B cell (primary cell): ENCODE measurements at regions not wholly inside any gene's neighbourhood (a gene's known extent, or its start where the extent isn't known, plus 50 kb on each side); places are given as distances from the start of the nearest gene placed in this dataset.

Experiments
- ATAC-seq: fragments of 200-7000 bp; cut with Tn5 transposase; one replicate; pipeline ENCODE4 v1.10.0; 2021; ENCODE audit warnings: low read depth, mild to moderate bottlenecking, moderate number of reproducible peaks, moderate library complexity
- CTCF ChIA-PET: fragments of 350-600 bp; sonication (Branson Sonifier 250); formaldehyde crosslinking; loops from one replicate; lab custom pipeline; 2021; ENCODE audit warnings: antibody characterized with exemption, inconsistent platforms; lab: Charles Lee
- POLR2A ChIA-PET: fragments of 350-600 bp; sonication (Branson Sonifier 250); formaldehyde crosslinking; loops from one replicate; lab custom pipeline; 2021; ENCODE audit warnings: antibody characterized with exemption; lab: Charles Lee
- DNase-seq: peaks from one replicate; pipeline ENCODE4 v3.0.0; 2013
- H2AFZ ChIP-seq: 2 replicates; pipeline ENCODE4 v1.6.1; 2012; ENCODE audit warnings: mild to moderate bottlenecking, low read depth, low read length; ENCODE audit not compliant: insufficient read depth, poor library complexity, severe bottlenecking
- H3K27ac ChIP-seq, 2 donors: 1 replicate in 1 of 2; 2 replicates in 1 of 2; pipeline ENCODE4 v1.5.1; 2012 to 2013; ENCODE audit warnings: low read length in 2 of 2, mild to moderate bottlenecking in 2 of 2, moderate library complexity in 1 of 2
- H3K27me3 ChIP-seq, 4 experiments: fragments of 200-600 bp in 1 of 4; sonication (generic) in 1 of 4; replicated peaks in 1 of 4; 1 replicate in 2 of 4; 2 replicates in 2 of 4; pipeline versions ENCODE4 v1.6.1 to v1.7.0; 2013 to 2016; ENCODE audit warnings: low read length in 3 of 4, mild to moderate bottlenecking in 2 of 4, mixed read lengths in 1 of 4, moderate library complexity in 1 of 4; ENCODE audit not compliant: insufficient read depth in 4 of 4, control insufficient read depth in 3 of 4; ENCODE audit errors: control extremely low read depth in 1 of 4
- H3K36me3 ChIP-seq, 2 experiments: replicated peaks in 1 of 2; 1 replicate in 1 of 2; 2 replicates in 1 of 2; pipeline versions ENCODE4 v1.6.1 to v1.7.1; 2013; ENCODE audit warnings: low read length in 1 of 2; ENCODE audit not compliant: insufficient read depth in 2 of 2, control insufficient read depth in 1 of 2; ENCODE audit errors: control extremely low read depth in 1 of 2, extremely low read depth in 1 of 2
- H3K4me1 ChIP-seq, 2 donors: fragments of 200-600 bp in 1 of 2; sonication (generic) in 1 of 2; 1 replicate in 1 of 2; 2 replicates in 1 of 2; pipeline versions ENCODE4 v1.5.1 to v1.6.1; 2013 to 2017; ENCODE audit warnings: low read length in 2 of 2; ENCODE audit not compliant: control insufficient read depth in 2 of 2, insufficient read depth in 2 of 2
- H3K4me2 ChIP-seq: replicated peaks from 2 replicates; pipeline ENCODE3; 2012; ENCODE audit warnings: mild to moderate bottlenecking, low read depth, low read length; ENCODE audit not compliant: poor library complexity, severe bottlenecking
- H3K4me3 ChIP-seq, 5 experiments: fragments of 200-600 bp in 1 of 5; sonication (generic) in 1 of 5; 1 replicate in 3 of 5; 2 replicates in 2 of 5; pipeline versions ENCODE4 v1.5.1 to v1.7.0; 2011 to 2016; ENCODE audit warnings: low read length in 4 of 5, mild to moderate bottlenecking in 4 of 5, low read depth in 2 of 5, control low read depth in 1 of 5, moderate library complexity in 1 of 5; ENCODE audit not compliant: insufficient read depth in 1 of 5; ENCODE audit errors: control extremely low read depth in 1 of 5, extremely low read depth in 1 of 5
- H3K79me2 ChIP-seq: fragments of 200-600 bp; sonication (generic); one replicate; pipeline ENCODE4 v1.6.0; 2016; ENCODE audit warnings: low read length; ENCODE audit not compliant: control insufficient read depth, insufficient read depth
- H3K9ac ChIP-seq: fragments of 200-600 bp; sonication (generic); 2 replicates; pipeline ENCODE4 v1.6.1; 2017; ENCODE audit warnings: mild to moderate bottlenecking, low read length, moderate library complexity
- H3K9me3 ChIP-seq, 3 donors: one replicate each; pipeline versions ENCODE4 v1.6.1 to v1.7.1; 2013; ENCODE audit warnings: low read length in 2 of 3; ENCODE audit not compliant: control insufficient read depth in 2 of 3, insufficient read depth in 1 of 3; ENCODE audit errors: control extremely low read depth in 1 of 3
- H4K20me1 ChIP-seq: 2 replicates; pipeline ENCODE4 v1.6.0; 2012; ENCODE audit warnings: mild to moderate bottlenecking, low read length; ENCODE audit not compliant: insufficient read depth, control insufficient read depth, poor library complexity, severe bottlenecking
- H3K27ac Mint-ChIP-seq: one replicate; pipeline ENCODE4 v1.8.0; 2021; ENCODE audit warnings: mixed read lengths
- H3K27me3 Mint-ChIP-seq: one replicate; pipeline ENCODE4 v1.8.0; 2021; ENCODE audit warnings: mixed read lengths
- H3K4me1 Mint-ChIP-seq: one replicate; pipeline ENCODE4 v1.8.0; 2021; ENCODE audit warnings: mixed read lengths
- H3K4me3 Mint-ChIP-seq: one replicate; pipeline ENCODE4 v1.8.0; 2021; ENCODE audit warnings: mixed read lengths
- H3K9me3 Mint-ChIP-seq: one replicate; pipeline ENCODE4 v1.8.0; 2022; ENCODE audit warnings: mixed read lengths; ENCODE audit not compliant: insufficient read depth
- EZH2 ChIP-seq: IDR thresholded peaks from 2 replicates; pipeline ENCODE4 v1.6.1; 2012; ENCODE audit warnings: borderline replicate concordance, low read depth, mild to moderate bottlenecking, moderate library complexity, low read length; ENCODE audit not compliant: insufficient read depth, poor library complexity, severe bottlenecking
- WGBS: methylation state at CpG from one replicate; pipeline ENCODE4 v1.1.5; 2013; ENCODE audit warnings: missing lambda C conversion rate; ENCODE audit not compliant: insufficient coverage; 5-methylcytosine and 5-hydroxymethylcytosine counted together
- intact Hi-C: fragments of 100-400 bp; cut with micrococcal nuclease; formaldehyde crosslinking; loops from one replicate; pipeline ENCODE4 v1.10.0; 2022
- TF ChIP-seq, protein P1 (sequence below): fragments of 200-600 bp; IDR thresholded peaks from one replicate; pipeline ENCODE4 v1.8.0; 2022; ENCODE audit warnings: antibody characterized with exemption, mild to moderate bottlenecking

DNA sequence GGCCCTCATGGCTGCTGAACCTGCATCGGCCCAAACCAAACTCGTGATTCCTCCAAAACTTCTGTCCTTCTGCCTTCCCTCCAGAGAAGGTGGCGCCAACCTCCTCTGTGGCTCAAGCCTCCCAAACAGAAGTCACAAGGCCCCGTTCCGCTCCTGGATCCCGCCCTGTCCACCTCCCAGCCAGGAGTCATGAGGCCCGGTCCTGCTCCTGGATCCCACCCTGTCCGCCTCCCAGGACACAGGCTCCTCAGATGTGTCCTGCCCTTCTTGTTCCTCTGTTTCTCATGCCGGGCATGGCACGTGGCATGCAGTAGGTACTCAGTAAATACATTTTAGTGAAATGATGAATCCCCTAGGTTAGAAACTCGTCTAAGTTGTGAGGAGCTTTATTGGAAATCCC is 94.2 kb upstream of the SFSWAP start:
- Histone ChIP-seq H3K27me3 (peaks cover 0 to 15% (median 0%) of the 10 kb centered on the region in 4 experiments), H3K9me3 (no peaks in the 10 kb centered on the region), H3K27ac (no peak overlapping the region), H3K4me2 (no peak overlapping the region), H3K4me3 (no peak overlapping the region), H2AFZ (no peak overlapping the region), H3K4me1 (peaks cover 4 to 6% of the 10 kb centered on the region in 2 donors), H3K36me3 (no peaks in the 10 kb centered on the region), H3K9ac (no peak overlapping the region), H3K79me2 (no peaks in the 10 kb centered on the region), H4K20me1 (no peaks in the 10 kb centered on the region)
- Mint-ChIP-seq H3K27me3 (peaks cover 20% of the 10 kb centered on the region), H3K4me1 (no peaks in the 10 kb centered on the region), H3K4me3 (no peak overlapping the region), H3K9me3 (no peaks in the 10 kb centered on the region), H3K27ac (no peak overlapping the region)
- DNase-seq (no peak), ATAC-seq (no peak)
- 79% methylated on average over 9 of the region's 11 CpGs for WGBS
- TF ChIP-seq EZH2, result no peak
- TF ChIP-seq, protein P1, sequence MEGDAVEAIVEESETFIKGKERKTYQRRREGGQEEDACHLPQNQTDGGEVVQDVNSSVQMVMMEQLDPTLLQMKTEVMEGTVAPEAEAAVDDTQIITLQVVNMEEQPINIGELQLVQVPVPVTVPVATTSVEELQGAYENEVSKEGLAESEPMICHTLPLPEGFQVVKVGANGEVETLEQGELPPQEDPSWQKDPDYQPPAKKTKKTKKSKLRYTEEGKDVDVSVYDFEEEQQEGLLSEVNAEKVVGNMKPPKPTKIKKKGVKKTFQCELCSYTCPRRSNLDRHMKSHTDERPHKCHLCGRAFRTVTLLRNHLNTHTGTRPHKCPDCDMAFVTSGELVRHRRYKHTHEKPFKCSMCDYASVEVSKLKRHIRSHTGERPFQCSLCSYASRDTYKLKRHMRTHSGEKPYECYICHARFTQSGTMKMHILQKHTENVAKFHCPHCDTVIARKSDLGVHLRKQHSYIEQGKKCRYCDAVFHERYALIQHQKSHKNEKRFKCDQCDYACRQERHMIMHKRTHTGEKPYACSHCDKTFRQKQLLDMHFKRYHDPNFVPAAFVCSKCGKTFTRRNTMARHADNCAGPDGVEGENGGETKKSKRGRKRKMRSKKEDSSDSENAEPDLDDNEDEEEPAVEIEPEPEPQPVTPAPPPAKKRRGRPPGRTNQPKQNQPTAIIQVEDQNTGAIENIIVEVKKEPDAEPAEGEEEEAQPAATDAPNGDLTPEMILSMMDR, result no peak
- ChIA-PET POLR2A (no interaction called here), CTCF (no interaction called here)
- intact Hi-C loops, result no loop called here

DNA sequence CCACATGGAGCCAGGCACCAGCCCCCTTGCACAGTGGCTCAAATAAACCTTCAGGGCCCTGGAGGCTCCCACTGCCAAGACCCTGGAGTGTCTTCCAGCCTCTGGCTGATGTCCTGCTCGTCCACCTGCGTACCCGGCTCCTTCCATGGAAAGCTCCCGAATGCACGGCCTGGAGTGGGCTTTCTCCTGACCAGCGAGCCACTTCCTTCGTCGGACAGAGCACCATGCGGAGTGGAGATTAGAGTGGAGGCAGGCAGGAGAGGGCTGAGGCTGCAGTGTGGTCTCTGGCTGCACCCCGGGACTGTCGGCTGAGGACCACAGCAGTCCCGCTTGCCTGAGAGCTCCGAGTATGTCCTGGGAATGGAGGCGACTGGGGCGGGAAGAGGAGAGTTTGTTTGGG is 93.7 kb upstream of the SFSWAP start:
- no peak overlapping the region for H3K4me3 Mint-ChIP-seq
- WGBS, result 93% methylated on average over 15 of the region's 15 CpGs
- no peak overlapping the region for H3K4me2 ChIP-seq
- no peak overlapping the region for H3K27ac ChIP-seq
- no peaks in the 10 kb centered on the region for H3K4me1 Mint-ChIP-seq
- no peaks in the 10 kb centered on the region for H3K9me3 ChIP-seq
- H3K27me3 ChIP-seq, result peaks cover 0 to 15% (median 0%) of the 10 kb centered on the region in 4 experiments
- H3K9me3 Mint-ChIP-seq, result no peaks in the 10 kb centered on the region
- H2AFZ ChIP-seq, result no peak overlapping the region
- ChIA-PET POLR2A (no interaction called here), CTCF (no interaction called here)
- H3K27me3 Mint-ChIP-seq, result peaks cover 17% of the 10 kb centered on the region
- ATAC-seq (no peak), DNase-seq (no peak)
- intact Hi-C loops, result no loop called here
- H3K36me3 ChIP-seq, result no peaks in the 10 kb centered on the region
- no peaks in the 10 kb centered on the region for H4K20me1 ChIP-seq
- H3K27ac Mint-ChIP-seq, result no peak overlapping the region
- H3K9ac ChIP-seq, result no peak overlapping the region
- no peaks in the 10 kb centered on the region for H3K79me2 ChIP-seq
- H3K4me1 ChIP-seq, result peaks cover 4 to 6% of the 10 kb centered on the region in 2 donors
- H3K4me3 ChIP-seq, result no peak overlapping the region
- TF ChIP-seq, protein P1, result no peak
- no peak for TF ChIP-seq EZH2
